Effector memory CD4-positive, alpha-beta T cell (primary cell): ENCODE measurements at regions not wholly inside any gene's neighbourhood (a gene's known extent, or its start where the extent isn't known, plus 50 kb on each side); places are given as distances from the start of the nearest gene placed in this dataset.

Source experiments
- DNase-seq, 3 donors: peaks; one replicate each; pipeline ENCODE4 v3.0.0-alpha.2; 2020
- H3K27ac ChIP-seq: 2 replicates; pipeline ENCODE4 v1.7.0; 2013; ENCODE audit warnings: mild to moderate bottlenecking, low read length, moderate library complexity; ENCODE audit not compliant: insufficient read depth, poor library complexity, severe bottlenecking
- H3K27me3 ChIP-seq: replicated peaks from 2 replicates; pipeline ENCODE4 v1.7.0; 2013; ENCODE audit warnings: mild to moderate bottlenecking, low read length; ENCODE audit not compliant: insufficient read depth, control insufficient read depth, poor library complexity, severe bottlenecking
- H3K36me3 ChIP-seq: 2 replicates; pipeline ENCODE4 v1.7.0; 2013; ENCODE audit warnings: mild to moderate bottlenecking, low read length, moderate library complexity; ENCODE audit not compliant: control insufficient read depth, insufficient read depth
- H3K4me1 ChIP-seq: 2 replicates; pipeline ENCODE4 v1.7.0; 2013; ENCODE audit warnings: low read length, mild to moderate bottlenecking; ENCODE audit not compliant: control insufficient read depth, insufficient read depth, poor library complexity, severe bottlenecking
- H3K4me3 ChIP-seq: 2 replicates; pipeline ENCODE4 v1.7.0; 2013; ENCODE audit warnings: low read length, low read depth, mild to moderate bottlenecking; ENCODE audit not compliant: insufficient read depth, poor library complexity, severe bottlenecking
- H3K9me3 ChIP-seq: 2 replicates; pipeline ENCODE4 v1.7.0; 2013; ENCODE audit warnings: mild to moderate bottlenecking, low read length, moderate library complexity; ENCODE audit not compliant: control insufficient read depth

DNA sequence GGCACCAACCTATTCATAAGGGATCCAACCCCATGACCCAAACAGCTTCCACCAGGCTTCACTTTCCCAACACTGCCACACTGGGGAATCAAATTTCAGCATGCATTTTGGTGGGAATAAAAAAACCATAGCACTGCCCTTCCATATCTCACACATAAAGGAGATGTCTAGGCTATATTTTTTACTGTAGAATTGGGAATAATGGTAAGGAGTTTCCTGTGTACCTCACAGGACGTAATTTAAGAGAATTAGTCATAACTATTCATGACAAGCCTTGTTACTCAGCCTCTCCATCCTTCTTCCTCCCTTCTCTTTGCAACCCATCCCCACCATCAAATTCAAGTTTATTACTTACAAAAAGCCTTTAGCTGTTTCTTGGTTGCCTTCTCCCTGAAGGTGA lies 352.1 kb downstream of the MLLT3 start:
- H3K36me3 ChIP-seq, result no peaks in the 10 kb centered on the region
- H3K4me1 ChIP-seq, result no peaks in the 10 kb centered on the region
- no peaks in the 10 kb centered on the region for H3K27me3 ChIP-seq
- H3K9me3 ChIP-seq, result no peaks in the 10 kb centered on the region
- no peak for DNase-seq
- H3K4me3 ChIP-seq, result no peak overlapping the region
- H3K27ac ChIP-seq, result no peak overlapping the region

DNA sequence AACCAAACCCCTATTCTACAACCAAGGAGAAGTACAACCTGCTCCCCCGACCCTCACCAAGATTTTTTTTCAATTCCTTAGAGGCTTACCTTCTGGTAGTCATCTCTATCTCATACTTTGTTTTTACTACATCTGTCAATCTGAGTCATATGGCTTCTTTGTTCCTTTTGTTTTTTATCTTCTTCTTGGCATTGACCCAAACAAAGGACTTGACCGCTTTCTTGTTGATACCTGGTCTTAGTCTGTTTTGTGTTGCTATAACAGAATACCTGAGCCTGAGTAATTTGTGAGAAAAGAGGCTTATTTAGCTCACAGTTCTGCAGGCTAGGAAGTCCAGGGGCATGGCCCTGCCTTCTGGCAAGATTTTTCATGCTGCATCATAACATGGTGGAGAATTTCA lies 352.7 kb downstream of the MLLT3 start:
- DNase-seq, result no peak
- Histone ChIP-seq H3K27me3 (no peaks in the 10 kb centered on the region), H3K27ac (no peak overlapping the region), H3K4me3 (no peak overlapping the region), H3K4me1 (no peaks in the 10 kb centered on the region), H3K36me3 (no peaks in the 10 kb centered on the region), H3K9me3 (no peaks in the 10 kb centered on the region)

DNA sequence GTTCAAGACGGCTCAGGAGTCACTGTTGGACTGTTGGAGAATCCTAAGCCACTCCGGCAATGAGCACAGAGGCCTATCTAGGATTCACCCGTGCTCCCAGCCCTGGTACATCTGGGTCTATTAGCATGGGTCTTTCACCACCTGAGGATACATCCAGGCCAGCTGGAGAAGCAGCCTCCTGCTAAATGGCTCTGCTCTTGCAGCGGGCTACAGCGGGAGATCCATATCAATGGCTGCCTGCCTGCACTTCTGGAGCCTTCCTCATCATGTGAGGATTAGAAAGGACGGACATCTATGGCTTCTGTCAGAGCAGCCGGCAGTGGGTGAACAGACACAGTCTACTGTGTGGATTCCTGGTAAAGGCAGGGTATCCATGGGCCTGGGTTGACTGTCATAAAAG lies 357.4 kb downstream of the MLLT3 start:
- Histone ChIP-seq H3K9me3 (no peaks in the 10 kb centered on the region), H3K4me3 (no peak overlapping the region), H3K27ac (no peak overlapping the region), H3K27me3 (no peaks in the 10 kb centered on the region), H3K4me1 (no peaks in the 10 kb centered on the region), H3K36me3 (no peaks in the 10 kb centered on the region)
- DNase-seq, result no peak

DNA sequence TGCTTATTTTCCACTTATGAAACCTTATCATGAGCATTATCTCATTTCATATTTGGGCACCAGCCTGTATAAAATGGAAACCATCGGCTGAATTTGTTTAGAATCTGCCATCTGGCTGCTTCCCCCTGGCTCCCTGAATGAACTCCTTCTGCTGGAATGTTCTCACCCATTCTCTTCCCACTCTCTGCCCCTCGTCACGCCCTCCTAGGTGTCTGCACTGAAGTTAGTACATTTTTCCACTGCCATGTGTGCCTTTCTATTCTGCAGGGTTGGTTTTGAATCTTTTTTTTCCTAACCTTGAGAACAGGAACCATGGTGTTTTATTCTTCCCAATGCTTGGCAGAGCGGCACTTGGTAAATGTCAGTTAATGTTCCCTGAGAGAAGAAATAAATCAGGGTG lies 359.7 kb downstream of the MLLT3 start:
- Histone ChIP-seq H3K27ac (no peak overlapping the region), H3K4me1 (no peaks in the 10 kb centered on the region), H3K36me3 (no peaks in the 10 kb centered on the region), H3K4me3 (no peak overlapping the region), H3K9me3 (no peaks in the 10 kb centered on the region), H3K27me3 (no peaks in the 10 kb centered on the region)
- no peak for DNase-seq

DNA sequence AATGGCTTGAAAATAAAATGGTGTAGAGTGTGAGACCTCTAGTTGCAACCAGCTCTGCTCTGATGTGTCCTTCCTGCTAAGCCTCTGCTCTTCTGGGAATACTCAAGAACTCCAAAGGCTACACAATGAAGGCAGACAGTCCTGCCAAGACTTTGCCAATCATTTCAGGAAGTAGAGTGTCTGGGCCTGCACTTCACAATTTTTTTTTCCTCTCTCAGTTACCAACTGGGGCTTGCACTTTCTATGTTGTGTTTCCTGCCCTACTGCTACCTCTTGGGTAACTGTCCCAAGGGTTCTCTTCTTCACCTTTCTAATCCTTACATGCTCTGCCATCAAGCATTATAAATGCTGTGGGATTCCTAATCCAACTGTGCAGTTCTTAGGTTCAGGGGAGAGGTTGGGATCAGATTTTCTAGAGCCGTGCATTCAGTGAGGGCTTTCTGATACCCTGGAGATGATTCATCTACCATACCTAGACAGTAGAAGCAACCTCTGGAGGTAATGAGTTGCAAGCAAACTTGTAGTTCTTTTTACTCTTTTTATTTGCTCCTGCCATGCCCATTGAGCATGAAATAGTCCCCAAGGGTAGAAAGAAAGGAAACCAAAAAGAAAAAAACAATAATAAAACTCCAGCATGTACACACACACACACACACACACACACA lies 365.9 kb downstream of the MLLT3 start:
- H3K27ac ChIP-seq, result no peak overlapping the region
- no peaks in the 10 kb centered on the region for H3K27me3 ChIP-seq
- H3K4me1 ChIP-seq, result no peaks in the 10 kb centered on the region
- no peaks in the 10 kb centered on the region for H3K9me3 ChIP-seq
- DNase-seq, result no peak
- H3K4me3 ChIP-seq, result no peak overlapping the region
- H3K36me3 ChIP-seq, result no peaks in the 10 kb centered on the region

DNA sequence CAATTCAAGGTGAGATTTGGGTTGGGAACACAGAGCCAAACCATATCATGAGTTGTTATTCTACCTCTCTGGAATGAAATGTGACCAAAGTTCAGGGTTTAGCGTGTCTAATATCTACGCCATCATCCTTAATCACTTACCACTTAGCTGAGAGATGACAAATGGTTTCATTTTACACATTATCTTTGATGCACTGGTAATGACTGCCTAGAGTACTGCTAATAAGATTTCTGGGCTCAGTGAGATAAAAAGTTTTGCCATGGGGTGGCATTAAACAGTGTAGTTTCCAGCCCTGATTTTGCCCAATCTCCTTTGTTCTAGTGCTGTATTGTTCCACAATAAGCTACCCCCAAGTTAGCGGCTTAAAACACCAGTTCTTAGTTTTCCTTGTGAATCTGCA lies 367.2 kb downstream of the MLLT3 start:
- no peak overlapping the region for H3K27ac ChIP-seq
- H3K4me1 ChIP-seq, result no peaks in the 10 kb centered on the region
- no peaks in the 10 kb centered on the region for H3K36me3 ChIP-seq
- H3K4me3 ChIP-seq, result no peak overlapping the region
- no peak for DNase-seq
- H3K27me3 ChIP-seq, result no peaks in the 10 kb centered on the region
- H3K9me3 ChIP-seq, result no peaks in the 10 kb centered on the region

DNA sequence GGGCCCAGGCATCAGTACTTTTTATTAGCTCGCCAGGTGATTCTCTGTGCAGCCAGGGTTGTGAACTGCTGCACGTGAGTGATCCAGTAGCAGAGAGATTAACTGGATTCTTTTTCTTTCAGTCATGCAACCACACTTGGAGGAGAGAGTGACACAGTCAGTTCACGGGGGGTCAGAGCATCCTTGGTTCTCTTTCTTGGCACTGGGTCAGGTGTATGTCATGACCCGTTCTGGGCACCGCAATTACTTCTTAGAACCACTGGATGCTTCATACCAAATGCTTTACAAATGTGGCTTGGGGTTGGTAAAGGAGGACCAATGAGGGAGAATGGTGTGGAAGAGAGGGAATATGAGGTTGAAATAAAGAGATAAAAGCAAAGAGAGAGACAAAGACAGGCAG lies 368.7 kb downstream of the MLLT3 start:
- H3K4me1 ChIP-seq, result no peaks in the 10 kb centered on the region
- H3K36me3 ChIP-seq, result no peaks in the 10 kb centered on the region
- no peak overlapping the region for H3K4me3 ChIP-seq
- H3K27ac ChIP-seq, result no peak overlapping the region
- no peaks in the 10 kb centered on the region for H3K9me3 ChIP-seq
- H3K27me3 ChIP-seq, result no peaks in the 10 kb centered on the region
- DNase-seq, result no peak

DNA sequence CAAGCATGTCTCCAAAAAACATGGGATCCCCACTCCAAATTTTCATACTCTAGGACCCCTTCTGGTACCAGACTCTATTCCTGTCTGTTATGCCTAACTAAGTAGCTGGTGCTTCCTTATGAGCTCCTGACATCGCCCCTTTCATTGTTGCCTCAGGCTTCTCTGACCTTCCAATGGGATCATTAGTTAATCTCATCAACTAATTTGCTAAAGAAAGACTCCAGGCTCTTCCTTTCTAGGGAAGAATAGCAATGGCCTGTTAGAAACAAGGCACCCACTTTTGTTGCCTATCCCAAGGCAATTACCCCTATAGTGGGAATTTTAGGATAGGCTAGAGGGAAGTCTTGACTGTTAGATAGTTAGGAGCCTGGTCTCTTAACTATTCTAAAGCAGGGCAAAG lies 369.5 kb downstream of the MLLT3 start:
- Histone ChIP-seq H3K4me3 (no peak overlapping the region), H3K4me1 (no peaks in the 10 kb centered on the region), H3K27me3 (no peaks in the 10 kb centered on the region), H3K36me3 (no peaks in the 10 kb centered on the region), H3K27ac (no peak overlapping the region), H3K9me3 (no peaks in the 10 kb centered on the region)
- no peak for DNase-seq

DNA sequence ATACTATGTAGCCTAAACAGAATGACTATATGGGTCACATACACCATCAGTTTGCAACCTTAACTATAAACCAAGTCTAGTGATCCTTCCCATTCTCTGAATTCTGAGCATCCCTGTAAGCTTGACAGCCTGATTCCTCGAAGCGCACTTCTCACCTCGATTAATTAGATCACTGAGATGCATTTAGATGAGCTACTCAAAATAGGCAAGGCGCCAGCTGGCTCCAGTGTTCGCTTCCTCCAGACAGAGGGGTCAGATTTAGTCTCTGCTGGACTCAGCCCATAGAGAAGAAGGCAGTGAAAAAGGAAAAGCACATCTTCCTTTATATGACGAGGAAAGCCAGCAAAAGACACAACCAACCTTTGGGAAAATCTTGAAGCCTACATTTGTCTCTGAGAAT lies 371.5 kb downstream of the MLLT3 start:
- H3K27me3 ChIP-seq, result no peaks in the 10 kb centered on the region

DNA sequence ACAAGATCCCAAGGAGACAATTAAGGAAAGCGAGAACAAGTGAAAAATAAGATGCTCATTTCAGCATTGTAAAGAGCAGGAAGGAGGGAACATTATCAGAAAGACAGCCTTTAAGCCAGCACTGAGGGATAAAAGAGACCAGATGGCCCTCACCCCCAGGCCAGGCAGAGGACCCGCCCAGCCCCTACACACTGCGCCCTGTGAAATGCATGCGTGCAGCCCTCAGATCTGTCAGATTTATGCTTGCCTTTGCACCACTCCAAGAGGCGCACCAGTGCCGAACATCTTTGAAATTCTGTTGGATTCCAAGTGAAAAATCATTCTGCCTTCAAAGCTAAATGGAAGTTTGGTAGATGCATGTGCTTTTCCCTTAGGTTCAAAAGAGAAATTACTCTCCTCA lies 378.0 kb downstream of the MLLT3 start:
- no peak overlapping the region for H3K4me3 ChIP-seq
- no peaks in the 10 kb centered on the region for H3K9me3 ChIP-seq
- H3K27me3 ChIP-seq, result no peaks in the 10 kb centered on the region
- no peak for DNase-seq
- H3K36me3 ChIP-seq, result no peaks in the 10 kb centered on the region
- no peak overlapping the region for H3K27ac ChIP-seq
- H3K4me1 ChIP-seq, result peaks cover 13% of the 10 kb centered on the region

More for the DNA sequence above, 371.5 kb downstream of the MLLT3 start:
- Histone ChIP-seq H3K36me3 (no peaks in the 10 kb centered on the region), H3K4me1 (no peaks in the 10 kb centered on the region), H3K4me3 (no peak overlapping the region), H3K9me3 (no peaks in the 10 kb centered on the region), H3K27ac (no peak overlapping the region)
- no peak for DNase-seq
